ENCODE measurements at regions not wholly inside any gene's neighbourhood (a gene's known extent, or its start where the extent isn't known, plus 50 kb on each side); places are given as distances from the start of the nearest gene placed in this dataset.

GRCh38 chr1:186736971-186737685 lies 56.9 kb upstream of the PTGS2 start:
- intact Hi-C loops (cut with DNase I), result no loop called here
- no peak overlapping the region for H3K4me3 ChIP-seq
- H3K27ac ChIP-seq, result no peak overlapping the region
- H3K27me3 ChIP-seq, result no peaks in the 10 kb centered on the region
- no peak for ATAC-seq
- TF ChIP-seq, protein P1, sequence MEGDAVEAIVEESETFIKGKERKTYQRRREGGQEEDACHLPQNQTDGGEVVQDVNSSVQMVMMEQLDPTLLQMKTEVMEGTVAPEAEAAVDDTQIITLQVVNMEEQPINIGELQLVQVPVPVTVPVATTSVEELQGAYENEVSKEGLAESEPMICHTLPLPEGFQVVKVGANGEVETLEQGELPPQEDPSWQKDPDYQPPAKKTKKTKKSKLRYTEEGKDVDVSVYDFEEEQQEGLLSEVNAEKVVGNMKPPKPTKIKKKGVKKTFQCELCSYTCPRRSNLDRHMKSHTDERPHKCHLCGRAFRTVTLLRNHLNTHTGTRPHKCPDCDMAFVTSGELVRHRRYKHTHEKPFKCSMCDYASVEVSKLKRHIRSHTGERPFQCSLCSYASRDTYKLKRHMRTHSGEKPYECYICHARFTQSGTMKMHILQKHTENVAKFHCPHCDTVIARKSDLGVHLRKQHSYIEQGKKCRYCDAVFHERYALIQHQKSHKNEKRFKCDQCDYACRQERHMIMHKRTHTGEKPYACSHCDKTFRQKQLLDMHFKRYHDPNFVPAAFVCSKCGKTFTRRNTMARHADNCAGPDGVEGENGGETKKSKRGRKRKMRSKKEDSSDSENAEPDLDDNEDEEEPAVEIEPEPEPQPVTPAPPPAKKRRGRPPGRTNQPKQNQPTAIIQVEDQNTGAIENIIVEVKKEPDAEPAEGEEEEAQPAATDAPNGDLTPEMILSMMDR (IDR thresholded peaks at IDR 0.05), result no peak
- H3K4me1 ChIP-seq, result no peaks in the 10 kb centered on the region
- no peak for DNase-seq
- H3K9me3 ChIP-seq, result no peaks in the 10 kb centered on the region
- WGBS, 2 donors, result 89 to 91% methylated on average over 4 of the region's 4 CpGs
- no peaks in the 10 kb centered on the region for H3K36me3 ChIP-seq

- no peak overlapping the region for H3K27ac ChIP-seq
- H3K36me3 ChIP-seq, result no peaks in the 10 kb centered on the region
- H3K9me3 ChIP-seq, result no peaks in the 10 kb centered on the region
- ATAC-seq (no peak), DNase-seq (no peak)
- TF ChIP-seq, protein P1 (IDR thresholded peaks at IDR 0.05), result no peak
- H3K27me3 ChIP-seq, result peaks cover 0 to 3% (median 0%) of the 10 kb centered on the region in 7 donors
- intact Hi-C loops (cut with DNase I), result no loop called here
- no peaks in the 10 kb centered on the region for H3K4me1 ChIP-seq
- H3K4me3 ChIP-seq, result no peak overlapping the region
- 97 to 100% methylated on average over 1 of the region's 1 CpG for WGBS, 2 donors
These were observed 55.2 kb upstream of the PTGS2 start for GRCh38 chr1:186735463-186735862.

DNA sequence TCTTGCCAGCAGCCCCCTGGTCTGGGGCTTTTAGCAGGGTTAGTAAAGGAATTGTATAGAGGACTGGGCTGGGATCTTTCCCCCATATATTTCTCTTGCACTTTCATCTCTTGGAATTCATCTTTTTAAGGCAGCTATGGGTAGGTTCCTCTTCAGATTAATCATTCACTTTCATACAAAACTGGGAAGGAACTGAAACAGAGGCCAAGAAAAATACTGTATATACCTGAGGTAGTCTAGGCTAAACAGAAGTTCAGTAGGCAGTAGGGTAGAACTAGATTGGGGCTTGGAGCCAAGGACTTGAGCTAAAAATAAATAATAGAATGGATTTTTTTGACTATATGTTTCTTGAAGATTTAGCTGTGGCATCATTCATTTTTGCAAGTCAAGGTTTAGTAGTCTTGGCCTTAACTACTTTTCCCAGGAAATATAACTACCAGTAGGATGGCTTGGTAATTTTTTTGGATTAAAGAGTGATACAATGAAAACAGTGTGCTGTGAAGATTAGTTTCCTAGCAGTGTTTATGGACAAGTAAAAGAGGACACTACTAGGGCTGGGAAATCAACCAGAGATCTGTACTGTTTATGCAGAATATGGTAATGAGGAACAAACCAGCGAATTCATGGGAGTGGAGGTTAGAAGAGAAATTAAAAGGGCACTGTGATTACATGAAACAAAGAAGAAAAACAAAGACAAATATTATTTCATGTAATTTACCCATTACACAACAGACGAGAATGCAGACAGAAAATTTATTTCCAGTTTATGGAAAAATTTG lies 50.9 kb upstream of the PTGS2 start:
- Histone ChIP-seq H3K4me3 (no peak overlapping the region), H3K36me3 (no peaks in the 10 kb centered on the region), H3K27me3 (peaks cover 0 to 4% (median 0%) of the 10 kb centered on the region in 7 donors), H3K27ac (no peak overlapping the region), H3K9me3 (peaks cover 0 to 11% (median 0%) of the 10 kb centered on the region in 11 donors), H3K4me1 (no peaks in the 10 kb centered on the region)
- TF ChIP-seq, protein P1 (IDR thresholded peaks at IDR 0.05), result no peak
- DNase-seq (no peak), ATAC-seq (no peak)
- intact Hi-C loops (cut with DNase I), result no loop called here
- 66 to 72% methylated on average over 2 of the region's 2 CpGs for WGBS, 2 donors
